B cell (primary cell): ENCODE measurements at regions not wholly inside any gene's neighbourhood (a gene's known extent, or its start where the extent isn't known, plus 50 kb on each side); places are given as distances from the start of the nearest gene placed in this dataset.

Experiments
- ATAC-seq: fragments of 200-7000 bp; cut with Tn5 transposase; one replicate; pipeline ENCODE4 v1.10.0; 2021; ENCODE audit warnings: low read depth, mild to moderate bottlenecking, moderate number of reproducible peaks, moderate library complexity
- CTCF ChIA-PET: fragments of 350-600 bp; sonication (Branson Sonifier 250); formaldehyde crosslinking; loops from one replicate; lab custom pipeline; 2021; ENCODE audit warnings: antibody characterized with exemption, inconsistent platforms; lab: Charles Lee
- POLR2A ChIA-PET: fragments of 350-600 bp; sonication (Branson Sonifier 250); formaldehyde crosslinking; loops from one replicate; lab custom pipeline; 2021; ENCODE audit warnings: antibody characterized with exemption; lab: Charles Lee
- DNase-seq: peaks from one replicate; pipeline ENCODE4 v3.0.0; 2013
- H2AFZ ChIP-seq: 2 replicates; pipeline ENCODE4 v1.6.1; 2012; ENCODE audit warnings: mild to moderate bottlenecking, low read depth, low read length; ENCODE audit not compliant: insufficient read depth, poor library complexity, severe bottlenecking
- H3K27ac ChIP-seq, 2 donors: 1 replicate in 1 of 2; 2 replicates in 1 of 2; pipeline ENCODE4 v1.5.1; 2012 to 2013; ENCODE audit warnings: low read length in 2 of 2, mild to moderate bottlenecking in 2 of 2, moderate library complexity in 1 of 2
- H3K27me3 ChIP-seq, 4 experiments: fragments of 200-600 bp in 1 of 4; sonication (generic) in 1 of 4; replicated peaks in 1 of 4; 1 replicate in 2 of 4; 2 replicates in 2 of 4; pipeline versions ENCODE4 v1.6.1 to v1.7.0; 2013 to 2016; ENCODE audit warnings: low read length in 3 of 4, mild to moderate bottlenecking in 2 of 4, mixed read lengths in 1 of 4, moderate library complexity in 1 of 4; ENCODE audit not compliant: insufficient read depth in 4 of 4, control insufficient read depth in 3 of 4; ENCODE audit errors: control extremely low read depth in 1 of 4
- H3K36me3 ChIP-seq, 2 experiments: replicated peaks in 1 of 2; 1 replicate in 1 of 2; 2 replicates in 1 of 2; pipeline versions ENCODE4 v1.6.1 to v1.7.1; 2013; ENCODE audit warnings: low read length in 1 of 2; ENCODE audit not compliant: insufficient read depth in 2 of 2, control insufficient read depth in 1 of 2; ENCODE audit errors: control extremely low read depth in 1 of 2, extremely low read depth in 1 of 2
- H3K4me1 ChIP-seq, 2 donors: fragments of 200-600 bp in 1 of 2; sonication (generic) in 1 of 2; 1 replicate in 1 of 2; 2 replicates in 1 of 2; pipeline versions ENCODE4 v1.5.1 to v1.6.1; 2013 to 2017; ENCODE audit warnings: low read length in 2 of 2; ENCODE audit not compliant: control insufficient read depth in 2 of 2, insufficient read depth in 2 of 2
- H3K4me2 ChIP-seq: replicated peaks from 2 replicates; pipeline ENCODE3; 2012; ENCODE audit warnings: mild to moderate bottlenecking, low read depth, low read length; ENCODE audit not compliant: poor library complexity, severe bottlenecking
- H3K4me3 ChIP-seq, 5 experiments: fragments of 200-600 bp in 1 of 5; sonication (generic) in 1 of 5; 1 replicate in 3 of 5; 2 replicates in 2 of 5; pipeline versions ENCODE4 v1.5.1 to v1.7.0; 2011 to 2016; ENCODE audit warnings: low read length in 4 of 5, mild to moderate bottlenecking in 4 of 5, low read depth in 2 of 5, control low read depth in 1 of 5, moderate library complexity in 1 of 5; ENCODE audit not compliant: insufficient read depth in 1 of 5; ENCODE audit errors: control extremely low read depth in 1 of 5, extremely low read depth in 1 of 5
- H3K79me2 ChIP-seq: fragments of 200-600 bp; sonication (generic); one replicate; pipeline ENCODE4 v1.6.0; 2016; ENCODE audit warnings: low read length; ENCODE audit not compliant: control insufficient read depth, insufficient read depth
- H3K9ac ChIP-seq: fragments of 200-600 bp; sonication (generic); 2 replicates; pipeline ENCODE4 v1.6.1; 2017; ENCODE audit warnings: mild to moderate bottlenecking, low read length, moderate library complexity
- H3K9me3 ChIP-seq, 3 donors: one replicate each; pipeline versions ENCODE4 v1.6.1 to v1.7.1; 2013; ENCODE audit warnings: low read length in 2 of 3; ENCODE audit not compliant: control insufficient read depth in 2 of 3, insufficient read depth in 1 of 3; ENCODE audit errors: control extremely low read depth in 1 of 3
- H4K20me1 ChIP-seq: 2 replicates; pipeline ENCODE4 v1.6.0; 2012; ENCODE audit warnings: mild to moderate bottlenecking, low read length; ENCODE audit not compliant: insufficient read depth, control insufficient read depth, poor library complexity, severe bottlenecking
- H3K27ac Mint-ChIP-seq: one replicate; pipeline ENCODE4 v1.8.0; 2021; ENCODE audit warnings: mixed read lengths
- H3K27me3 Mint-ChIP-seq: one replicate; pipeline ENCODE4 v1.8.0; 2021; ENCODE audit warnings: mixed read lengths
- H3K4me1 Mint-ChIP-seq: one replicate; pipeline ENCODE4 v1.8.0; 2021; ENCODE audit warnings: mixed read lengths
- H3K4me3 Mint-ChIP-seq: one replicate; pipeline ENCODE4 v1.8.0; 2021; ENCODE audit warnings: mixed read lengths
- H3K9me3 Mint-ChIP-seq: one replicate; pipeline ENCODE4 v1.8.0; 2022; ENCODE audit warnings: mixed read lengths; ENCODE audit not compliant: insufficient read depth
- CTCF ChIP-seq: fragments of 200-600 bp; IDR thresholded peaks from one replicate; pipeline ENCODE4 v1.8.0; 2022; ENCODE audit warnings: antibody characterized with exemption, mild to moderate bottlenecking
- EZH2 ChIP-seq: IDR thresholded peaks from 2 replicates; pipeline ENCODE4 v1.6.1; 2012; ENCODE audit warnings: borderline replicate concordance, low read depth, mild to moderate bottlenecking, moderate library complexity, low read length; ENCODE audit not compliant: insufficient read depth, poor library complexity, severe bottlenecking
- WGBS: methylation state at CpG from one replicate; pipeline ENCODE4 v1.1.5; 2013; ENCODE audit warnings: missing lambda C conversion rate; ENCODE audit not compliant: insufficient coverage; 5-methylcytosine and 5-hydroxymethylcytosine counted together
- intact Hi-C: fragments of 100-400 bp; cut with micrococcal nuclease; formaldehyde crosslinking; loops from one replicate; pipeline ENCODE4 v1.10.0; 2022

GRCh38 chr2:184523732-184524131 lies 74.6 kb upstream of the ZNF804A start:
- CTCF ChIA-PET, result no interaction called here
- Mint-ChIP-seq H3K4me3 (no peak overlapping the region), H3K27ac (no peak overlapping the region), H3K9me3 (peaks cover 4% of the 10 kb centered on the region), H3K4me1 (no peaks in the 10 kb centered on the region), H3K27me3 (no peaks in the 10 kb centered on the region)
- intact Hi-C loops, result no loop called here
- 94% methylated on average over 10 of the region's 11 CpGs for WGBS
- Histone ChIP-seq H3K27ac (no peak overlapping the region), H3K36me3 (no peaks in the 10 kb centered on the region), H3K9me3 (peaks cover 2 to 19% (median 6%) of the 10 kb centered on the region in 3 donors), H3K9ac (no peak overlapping the region), H3K4me3 (no peak overlapping the region), H4K20me1 (no peaks in the 10 kb centered on the region), H3K4me1 (no peaks in the 10 kb centered on the region), H3K79me2 (no peaks in the 10 kb centered on the region), H3K27me3 (no peaks in the 10 kb centered on the region), H3K4me2 (no peak overlapping the region), H2AFZ (no peak overlapping the region)
- no peak for TF ChIP-seq EZH2
- TF ChIP-seq CTCF, result no peak
- POLR2A ChIA-PET, result no interaction called here
- DNase-seq, result no peak
- no peak for ATAC-seq

DNA sequence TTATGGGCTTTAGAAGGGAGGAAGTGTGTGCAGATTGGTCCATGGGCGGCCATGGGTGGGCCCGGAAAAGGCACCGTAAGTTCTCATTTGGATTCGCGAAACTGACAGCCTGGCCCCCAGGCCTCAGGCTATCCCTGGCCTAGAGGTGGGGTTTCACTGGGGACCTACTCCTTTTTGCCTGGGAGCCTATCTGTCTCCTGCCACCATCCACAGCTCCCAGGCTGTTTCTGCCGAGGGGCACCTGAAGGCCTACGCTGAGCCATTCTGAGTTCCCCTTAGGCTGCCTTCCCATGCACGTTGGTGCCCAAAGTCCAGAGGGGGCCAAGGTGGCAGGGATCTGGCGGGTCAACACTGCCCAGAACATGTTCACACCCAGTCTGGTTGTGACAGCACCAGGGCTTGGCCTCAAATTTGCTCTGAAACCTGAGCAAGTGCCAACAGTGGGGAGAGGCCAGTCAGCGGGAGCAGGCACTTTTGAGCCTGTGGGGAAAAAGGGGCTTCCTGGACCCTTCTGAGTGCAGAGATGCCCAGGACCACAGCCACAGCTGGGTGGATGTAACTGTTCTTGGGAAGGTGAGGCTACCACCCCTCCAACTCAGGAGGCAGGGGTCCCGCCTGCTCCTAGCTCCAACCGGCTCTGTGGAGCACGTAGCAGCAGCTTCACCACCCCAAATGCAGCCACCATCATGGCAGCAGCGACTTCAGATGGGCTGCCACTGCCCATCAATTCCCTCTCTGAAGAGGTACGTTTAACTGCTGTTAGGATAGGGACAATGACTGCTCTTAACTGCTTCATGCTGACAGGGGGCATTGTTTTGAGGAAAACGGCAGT lies 73.6 kb upstream of the ZNF804A start:
- Mint-ChIP-seq H3K4me3 (no peak overlapping the region), H3K27ac (no peak overlapping the region), H3K27me3 (no peaks in the 10 kb centered on the region), H3K4me1 (no peaks in the 10 kb centered on the region), H3K9me3 (peaks cover 4% of the 10 kb centered on the region)
- ATAC-seq (no peak), DNase-seq (no peak)
- H4K20me1 ChIP-seq, result no peaks in the 10 kb centered on the region
- H3K9ac ChIP-seq, result no peak overlapping the region
- H3K27ac ChIP-seq, result no peak overlapping the region
- peaks cover 2 to 22% (median 6%) of the 10 kb centered on the region in 3 donors for H3K9me3 ChIP-seq
- intact Hi-C loops, result no loop called here
- no peak overlapping the region for H2AFZ ChIP-seq
- H3K4me1 ChIP-seq, result no peaks in the 10 kb centered on the region
- ChIA-PET POLR2A (no interaction called here), CTCF (no interaction called here)
- no peak for TF ChIP-seq CTCF
- TF ChIP-seq EZH2, result no peak
- H3K36me3 ChIP-seq, result no peaks in the 10 kb centered on the region
- H3K79me2 ChIP-seq, result no peaks in the 10 kb centered on the region
- no peak overlapping the region for H3K4me3 ChIP-seq
- 93% methylated on average over 11 of the region's 16 CpGs for WGBS
- no peaks in the 10 kb centered on the region for H3K27me3 ChIP-seq
- H3K4me2 ChIP-seq, result no peak overlapping the region
